Testis (tissue), 2 donors: ENCODE measurements at regions not wholly inside any gene's neighbourhood (a gene's known extent, or its start where the extent isn't known, plus 50 kb on each side); places are given as distances from the start of the nearest gene placed in this dataset.

Experiments
- DNase-seq: peaks from one replicate; pipeline ENCODE4 v3.0.0-alpha.2; 2019
- H3K27ac ChIP-seq, 2 donors: fragments of 200-600 bp; sonication (generic); one replicate each; pipeline ENCODE4 v1.5.1; 2019
- H3K27me3 ChIP-seq: fragments of 200-600 bp; sonication (generic); one replicate; pipeline ENCODE4 v1.5.1; 2019
- H3K36me3 ChIP-seq: fragments of 200-600 bp; sonication (generic); one replicate; pipeline ENCODE4 v1.5.1; 2017; ENCODE audit warnings: low read depth; ENCODE audit errors: missing control alignments
- H3K4me1 ChIP-seq: fragments of 200-600 bp; sonication (generic); one replicate; pipeline ENCODE4 v1.5.1; 2019
- H3K4me3 ChIP-seq, 2 donors: fragments of 200-600 bp; sonication (generic); one replicate each; pipeline ENCODE4 v1.5.1; 2017 to 2019
- H3K9me3 ChIP-seq: fragments of 200-600 bp; sonication (generic); one replicate; pipeline ENCODE4 v1.5.1; 2017
- POLR2A ChIP-seq: fragments of 450-650 bp; IDR thresholded peaks from one replicate; pipeline ENCODE4 v1.6.1; 2017; ENCODE audit warnings: antibody characterized with exemption, mild to moderate bottlenecking, moderate library complexity
- WGBS, 2 donors: methylation state at CpG; one replicate each; pipeline ENCODE4 v1.1.5; 2018; 5-methylcytosine and 5-hydroxymethylcytosine counted together
- intact Hi-C: fragments of 100-400 bp; cut with DNase I; formaldehyde crosslinking; loops from one replicate; pipeline ENCODE4 v1.15.1; 2023; ENCODE audit warnings: low total_unique reads
- TF ChIP-seq, protein P1 (sequence below), 3 experiments: fragments of 450-650 bp in 2 of 3; fragments of 200-600 bp in 1 of 3; sonication (generic) in 1 of 3; IDR thresholded peaks; one replicate each; pipeline ENCODE4 v1.5.1; 2016 to 2019; ENCODE audit warnings: antibody characterized with exemption in 3 of 3, mild to moderate bottlenecking in 2 of 3, moderate library complexity in 1 of 3

DNA sequence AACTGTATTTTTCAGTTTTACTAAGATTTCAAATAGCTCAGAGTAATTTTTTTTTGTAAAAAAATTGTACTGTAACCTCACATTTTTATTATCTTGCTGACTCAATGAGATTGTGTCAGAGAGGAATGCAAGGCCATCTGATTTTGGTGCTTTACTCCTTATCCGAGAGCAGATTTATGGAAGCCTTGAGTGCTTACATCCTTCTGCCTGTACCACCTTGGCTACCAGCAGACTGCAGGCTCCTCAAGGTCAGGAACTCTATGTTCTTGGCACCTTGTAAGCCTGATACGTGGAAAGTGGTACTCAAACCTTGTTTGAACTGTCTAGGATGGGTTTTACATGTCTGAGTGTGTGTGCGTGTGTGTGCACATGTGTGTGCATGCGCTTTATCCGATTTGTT lies 80.1 kb upstream of the MLIP start:
- Histone ChIP-seq H3K9me3 (no peaks in the 10 kb centered on the region), H3K27ac (no peak overlapping the region), H3K27me3 (no peaks in the 10 kb centered on the region), H3K36me3 (no peaks in the 10 kb centered on the region), H3K4me1 (no peaks in the 10 kb centered on the region), H3K4me3 (no peak overlapping the region)
- 53 to 60% methylated on average over 5 of the region's 5 CpGs for WGBS, 2 donors
- TF ChIP-seq POLR2A, result no peak
- TF ChIP-seq, protein P1, sequence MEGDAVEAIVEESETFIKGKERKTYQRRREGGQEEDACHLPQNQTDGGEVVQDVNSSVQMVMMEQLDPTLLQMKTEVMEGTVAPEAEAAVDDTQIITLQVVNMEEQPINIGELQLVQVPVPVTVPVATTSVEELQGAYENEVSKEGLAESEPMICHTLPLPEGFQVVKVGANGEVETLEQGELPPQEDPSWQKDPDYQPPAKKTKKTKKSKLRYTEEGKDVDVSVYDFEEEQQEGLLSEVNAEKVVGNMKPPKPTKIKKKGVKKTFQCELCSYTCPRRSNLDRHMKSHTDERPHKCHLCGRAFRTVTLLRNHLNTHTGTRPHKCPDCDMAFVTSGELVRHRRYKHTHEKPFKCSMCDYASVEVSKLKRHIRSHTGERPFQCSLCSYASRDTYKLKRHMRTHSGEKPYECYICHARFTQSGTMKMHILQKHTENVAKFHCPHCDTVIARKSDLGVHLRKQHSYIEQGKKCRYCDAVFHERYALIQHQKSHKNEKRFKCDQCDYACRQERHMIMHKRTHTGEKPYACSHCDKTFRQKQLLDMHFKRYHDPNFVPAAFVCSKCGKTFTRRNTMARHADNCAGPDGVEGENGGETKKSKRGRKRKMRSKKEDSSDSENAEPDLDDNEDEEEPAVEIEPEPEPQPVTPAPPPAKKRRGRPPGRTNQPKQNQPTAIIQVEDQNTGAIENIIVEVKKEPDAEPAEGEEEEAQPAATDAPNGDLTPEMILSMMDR (IDR thresholded peaks at IDR 0.05), result no peak
- no peak for DNase-seq
- intact Hi-C loops, result no loop called here

DNA sequence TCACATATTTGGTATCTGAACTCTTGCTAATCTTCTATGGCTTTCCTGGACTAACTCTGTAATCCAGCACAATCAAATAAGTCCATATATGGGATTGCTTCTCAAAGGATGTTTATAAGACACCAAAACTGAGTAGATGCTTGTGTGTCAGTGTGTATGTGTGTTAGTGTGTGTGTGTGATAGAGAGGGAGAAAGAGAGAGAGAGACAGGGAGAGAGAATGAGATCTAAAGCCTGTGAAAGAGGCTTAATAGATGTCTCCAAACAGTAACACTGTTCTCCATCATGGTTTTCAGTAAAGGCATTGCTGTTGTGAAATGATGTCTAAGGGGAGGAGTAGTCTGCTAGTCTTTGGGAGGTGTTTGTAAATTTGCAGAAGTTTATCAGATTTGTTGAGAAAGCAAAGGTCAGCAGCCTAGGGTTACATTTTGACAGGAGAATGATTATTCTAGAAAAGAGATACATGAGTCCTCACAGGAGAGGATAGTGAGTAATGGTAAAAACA lies 73.9 kb upstream of the MLIP start:
- no peak for TF ChIP-seq POLR2A
- TF ChIP-seq, protein P1 (IDR thresholded peaks at IDR 0.05), result no peak
- no peak for DNase-seq
- no peaks in the 10 kb centered on the region for H3K36me3 ChIP-seq
- no peak overlapping the region for H3K4me3 ChIP-seq
- intact Hi-C loops, result no loop called here
- H3K27me3 ChIP-seq, result no peaks in the 10 kb centered on the region
- no peaks in the 10 kb centered on the region for H3K9me3 ChIP-seq
- H3K27ac ChIP-seq, result no peak overlapping the region
- no peaks in the 10 kb centered on the region for H3K4me1 ChIP-seq

DNA sequence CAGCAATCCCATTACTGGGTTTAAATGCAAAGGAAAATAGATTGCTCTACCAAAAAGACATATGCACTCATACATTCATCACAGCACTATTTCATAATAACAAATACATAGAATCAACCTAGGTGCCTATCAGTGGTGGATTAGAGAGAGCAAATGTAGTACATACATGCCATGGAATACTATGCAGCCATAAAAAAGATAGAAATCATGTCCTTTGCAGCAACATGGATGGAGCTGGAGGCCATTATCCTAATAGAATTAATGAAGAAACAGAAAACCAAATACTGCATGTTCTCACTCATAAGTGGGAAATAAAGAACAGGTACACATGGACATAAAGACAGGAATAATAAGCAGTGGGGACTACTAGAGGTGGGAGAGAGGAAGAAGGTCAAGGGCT lies 70.7 kb upstream of the MLIP start:
- H3K9me3 ChIP-seq, result no peaks in the 10 kb centered on the region
- no peak overlapping the region for H3K27ac ChIP-seq
- TF ChIP-seq, protein P1 (IDR thresholded peaks at IDR 0.05), result no peak
- TF ChIP-seq POLR2A, result no peak
- H3K36me3 ChIP-seq, result no peaks in the 10 kb centered on the region
- no peaks in the 10 kb centered on the region for H3K27me3 ChIP-seq
- no peak for DNase-seq
- H3K4me3 ChIP-seq, result no peak overlapping the region
- intact Hi-C loops, result no loop called here
- no peaks in the 10 kb centered on the region for H3K4me1 ChIP-seq

DNA sequence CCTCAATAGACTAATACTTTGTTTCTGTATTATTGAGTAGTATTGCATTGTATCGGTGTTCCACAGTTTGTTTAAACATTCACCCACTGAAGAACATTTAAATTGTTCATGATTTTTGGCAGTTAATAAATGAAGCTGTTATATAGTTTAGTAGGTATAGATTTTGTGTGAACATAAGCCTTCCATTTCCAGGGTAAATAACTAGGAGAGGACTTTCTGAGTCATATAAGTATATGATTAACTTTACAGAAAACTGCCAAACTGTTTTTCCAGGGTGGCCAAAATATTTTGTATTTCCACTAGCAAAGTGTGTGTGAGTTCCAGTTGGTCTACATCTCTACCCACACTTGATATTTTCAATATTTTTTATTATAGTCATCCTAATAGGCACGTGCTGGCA lies 70.0 kb upstream of the MLIP start:
- intact Hi-C loops, result no loop called here
- Histone ChIP-seq H3K4me1 (no peaks in the 10 kb centered on the region), H3K27ac (no peak overlapping the region), H3K9me3 (no peaks in the 10 kb centered on the region), H3K27me3 (no peaks in the 10 kb centered on the region), H3K36me3 (no peaks in the 10 kb centered on the region), H3K4me3 (no peak overlapping the region)
- no peak for DNase-seq
- TF ChIP-seq, protein P1 (IDR thresholded peaks at IDR 0.05), result no peak
- no peak for TF ChIP-seq POLR2A
- WGBS, 2 donors, result 83 to 95% methylated on average over 2 of the region's 2 CpGs

DNA sequence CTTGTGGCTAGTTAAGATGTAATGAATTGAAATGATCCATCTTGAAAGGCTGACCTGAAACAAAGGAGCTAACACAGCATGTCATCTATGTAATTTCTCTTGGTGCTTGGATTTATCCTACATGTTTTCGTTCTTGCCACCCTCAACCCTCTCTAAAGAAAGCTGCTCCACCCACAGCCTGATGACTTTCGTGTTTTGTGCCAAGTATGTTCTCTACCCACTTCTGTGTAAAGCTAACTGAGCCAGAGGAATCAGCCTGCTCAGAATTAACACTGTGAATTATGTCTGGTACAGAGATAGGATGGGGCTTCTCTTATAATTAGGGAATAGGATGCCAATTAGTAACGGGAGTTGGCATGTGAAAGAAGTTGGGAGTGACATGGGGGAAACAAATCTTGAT lies 67.9 kb upstream of the MLIP start:
- 75 to 76% methylated on average over 3 of the region's 3 CpGs for WGBS, 2 donors

More for the DNA sequence above, 67.9 kb upstream of the MLIP start:
- DNase-seq, result no peak
- H3K4me3 ChIP-seq, result no peak overlapping the region
- no peaks in the 10 kb centered on the region for H3K27me3 ChIP-seq
- no peaks in the 10 kb centered on the region for H3K9me3 ChIP-seq
- no peaks in the 10 kb centered on the region for H3K4me1 ChIP-seq
- TF ChIP-seq, protein P1 (IDR thresholded peaks at IDR 0.05), result no peak
- no peak for TF ChIP-seq POLR2A
- H3K27ac ChIP-seq, result no peak overlapping the region
- intact Hi-C loops, result no loop called here
- H3K36me3 ChIP-seq, result no peaks in the 10 kb centered on the region
